HL-60 (cell line): ENCODE measurements at regions not wholly inside any gene's neighbourhood (a gene's known extent, or its start where the extent isn't known, plus 50 kb on each side); places are given as distances from the start of the nearest gene placed in this dataset.

Source experiments
- DNase-seq, 2 experiments: peaks; one replicate each; pipeline ENCODE4 v3.0.0-alpha.2; 2010 to 2020; ENCODE audit warnings: low read depth in 1 of 2, low spot score in 1 of 2
- H3K27ac ChIP-seq: fragments of 250-450 bp; sonication (Bioruptor Pico); replicated peaks from 2 replicates; pipeline ENCODE4 v1.5.1; 2020; ENCODE audit warnings: mild to moderate bottlenecking, moderate library complexity
- H3K27me3 ChIP-seq: fragments of 250-450 bp; sonication (Bioruptor Pico); 2 replicates; pipeline ENCODE4 v1.5.1; 2021; ENCODE audit warnings: mild to moderate bottlenecking, moderate library complexity; ENCODE audit not compliant: insufficient read depth, poor library complexity, severe bottlenecking
- H3K4me3 ChIP-seq: replicated peaks from 2 replicates; pipeline ENCODE4 v1.5.1; 2011; ENCODE audit warnings: mild to moderate bottlenecking, control low read depth, low read length; ENCODE audit not compliant: insufficient read depth
- CTCF ChIP-seq: IDR thresholded peaks from one replicate; pipeline ENCODE4 v1.5.1; 2011; ENCODE audit warnings: low read length, control low read depth, inconsistent platforms; ENCODE audit not compliant: insufficient read depth
- GABPA ChIP-seq: IDR thresholded peaks from 2 replicates; pipeline ENCODE4 v1.6.1; 2012; ENCODE audit warnings: low read depth
- POLR2AphosphoS5 ChIP-seq: IDR thresholded peaks from 2 replicates; pipeline ENCODE4 v1.6.1; 2012; ENCODE audit warnings: low read depth
- SPI1 ChIP-seq: IDR thresholded peaks from 2 replicates; pipeline ENCODE4 v1.6.1; 2012; ENCODE audit warnings: low read depth, mild to moderate bottlenecking, borderline replicate concordance
- TF ChIP-seq, protein P1 (sequence below): IDR thresholded peaks from 2 replicates; pipeline ENCODE4 v1.6.1; 2012; ENCODE audit warnings: low read depth; ENCODE audit not compliant: insufficient replicate concordance

DNA sequence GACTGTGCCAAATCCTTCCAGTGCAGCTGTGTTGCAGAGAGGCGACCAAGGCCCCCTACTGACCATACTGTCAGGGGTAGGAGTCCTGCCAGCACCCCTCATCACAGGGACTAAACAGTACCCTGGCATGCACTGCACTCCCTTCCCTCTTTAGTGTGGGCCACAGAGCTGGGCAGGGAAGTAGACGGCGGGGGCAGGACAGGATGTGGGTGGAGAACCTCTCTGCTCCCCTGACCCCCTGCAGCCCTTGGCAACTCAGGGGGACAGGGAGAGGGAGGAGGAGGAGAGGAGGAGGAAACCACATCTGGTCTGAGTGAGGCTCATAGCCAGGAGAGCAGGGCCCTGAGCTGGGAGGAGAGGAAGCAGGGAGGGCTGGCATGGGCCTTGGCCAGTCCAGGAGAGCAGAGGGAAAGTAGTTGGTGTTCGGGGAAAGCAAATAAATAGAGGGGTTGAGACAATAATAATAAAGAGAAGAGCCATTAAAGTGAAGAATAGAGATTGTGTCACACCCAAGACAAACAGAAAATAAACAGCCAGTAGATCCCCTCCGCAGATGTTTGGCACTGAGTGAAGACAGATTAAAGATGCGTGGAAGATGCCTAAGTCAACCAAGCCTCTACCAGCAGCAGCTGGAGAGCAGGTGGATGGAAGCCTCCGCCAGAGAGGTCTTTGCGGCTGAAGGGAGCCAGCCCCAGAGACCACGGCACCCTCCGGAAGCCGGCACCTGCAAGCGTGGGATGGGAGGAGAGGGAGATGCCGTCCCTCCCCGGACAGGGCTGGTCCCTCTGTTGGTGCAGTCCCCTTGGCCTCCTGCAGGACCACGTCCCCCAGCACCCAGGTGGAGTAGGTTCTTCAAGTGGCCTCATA lies 61.5 kb downstream of the RPUSD4 start:
- Histone ChIP-seq H3K27ac (no peak overlapping the region), H3K27me3 (no peaks in the 10 kb centered on the region), H3K4me3 (no peak overlapping the region)

GRCh38 chr11:126148317-126148716 lies 63.1 kb downstream of the RPUSD4 start:
- Histone ChIP-seq H3K4me3 (no peak overlapping the region), H3K27ac (no peak overlapping the region), H3K27me3 (no peaks in the 10 kb centered on the region)
- no peak for TF ChIP-seq CTCF
- TF ChIP-seq, protein P1, sequence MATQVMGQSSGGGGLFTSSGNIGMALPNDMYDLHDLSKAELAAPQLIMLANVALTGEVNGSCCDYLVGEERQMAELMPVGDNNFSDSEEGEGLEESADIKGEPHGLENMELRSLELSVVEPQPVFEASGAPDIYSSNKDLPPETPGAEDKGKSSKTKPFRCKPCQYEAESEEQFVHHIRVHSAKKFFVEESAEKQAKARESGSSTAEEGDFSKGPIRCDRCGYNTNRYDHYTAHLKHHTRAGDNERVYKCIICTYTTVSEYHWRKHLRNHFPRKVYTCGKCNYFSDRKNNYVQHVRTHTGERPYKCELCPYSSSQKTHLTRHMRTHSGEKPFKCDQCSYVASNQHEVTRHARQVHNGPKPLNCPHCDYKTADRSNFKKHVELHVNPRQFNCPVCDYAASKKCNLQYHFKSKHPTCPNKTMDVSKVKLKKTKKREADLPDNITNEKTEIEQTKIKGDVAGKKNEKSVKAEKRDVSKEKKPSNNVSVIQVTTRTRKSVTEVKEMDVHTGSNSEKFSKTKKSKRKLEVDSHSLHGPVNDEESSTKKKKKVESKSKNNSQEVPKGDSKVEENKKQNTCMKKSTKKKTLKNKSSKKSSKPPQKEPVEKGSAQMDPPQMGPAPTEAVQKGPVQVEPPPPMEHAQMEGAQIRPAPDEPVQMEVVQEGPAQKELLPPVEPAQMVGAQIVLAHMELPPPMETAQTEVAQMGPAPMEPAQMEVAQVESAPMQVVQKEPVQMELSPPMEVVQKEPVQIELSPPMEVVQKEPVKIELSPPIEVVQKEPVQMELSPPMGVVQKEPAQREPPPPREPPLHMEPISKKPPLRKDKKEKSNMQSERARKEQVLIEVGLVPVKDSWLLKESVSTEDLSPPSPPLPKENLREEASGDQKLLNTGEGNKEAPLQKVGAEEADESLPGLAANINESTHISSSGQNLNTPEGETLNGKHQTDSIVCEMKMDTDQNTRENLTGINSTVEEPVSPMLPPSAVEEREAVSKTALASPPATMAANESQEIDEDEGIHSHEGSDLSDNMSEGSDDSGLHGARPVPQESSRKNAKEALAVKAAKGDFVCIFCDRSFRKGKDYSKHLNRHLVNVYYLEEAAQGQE, result no peak
- no peak for DNase-seq

More for the DNA sequence above, 61.5 kb downstream of the RPUSD4 start:
- DNase-seq, result peak in 1 of 2 experiments; percentile 12
- TF ChIP-seq CTCF (no peak), SPI1 (no peak), GABPA (no peak), POLR2AphosphoS5 (no peak)
- TF ChIP-seq, protein P1, result no peak

- TF ChIP-seq GABPA (no peak), POLR2AphosphoS5 (no peak), CTCF (no peak), SPI1 (no peak)
- TF ChIP-seq, protein P1, result no peak
- Histone ChIP-seq H3K4me3 (no peak overlapping the region), H3K27me3 (no peaks in the 10 kb centered on the region), H3K27ac (no peak overlapping the region)
- no peak for DNase-seq
Observed at GRCh38 chr11:126147208-126148111, 64.0 kb downstream of the RPUSD4 start.
